OCI-LY7 (cell line): ENCODE measurements at regions not wholly inside any gene's neighbourhood (a gene's known extent, or its start where the extent isn't known, plus 50 kb on each side); places are given as distances from the start of the nearest gene placed in this dataset.

Experiments
- BruUV-seq: library from RNA; stranded (reverse); fragments of 400-500 nt; replicated peaks from 2 replicates; lab custom pipeline; 2021; lab: Mats Ljungman, UMichigan
- CTCF ChIA-PET: fragments of 300-600 bp; sonication (Branson Sonifier 250); formaldehyde crosslinking; loops from one replicate; lab custom pipeline; 2022; ENCODE audit warnings: antibody characterized with exemption; ENCODE audit not compliant: unreplicated experiment; lab: Charles Lee
- POLR2A ChIA-PET: fragments of 300-600 bp; sonication (Branson Sonifier 250); formaldehyde crosslinking; loops from one replicate; lab custom pipeline; 2022; ENCODE audit warnings: antibody characterized with exemption; lab: Charles Lee
- DNase-seq: peaks from one replicate; pipeline ENCODE4 v3.0.0-alpha.2; 2015; ENCODE audit warnings: low spot score
- H2AFZ ChIP-seq: fragments of 200-600 bp; sonication (generic), shearing (Covaris generic); 2 replicates; pipeline ENCODE4 v1.6.1; 2014; ENCODE audit warnings: mild to moderate bottlenecking, antibody characterized with exemption, low read length, moderate library complexity
- H3K27ac ChIP-seq: fragments of 200-600 bp; sonication (generic); 2 replicates; pipeline ENCODE4 v1.5.1; 2014; ENCODE audit warnings: mixed run types, low read depth, mild to moderate bottlenecking, moderate library complexity, low read length, inconsistent platforms; ENCODE audit not compliant: poor library complexity, severe bottlenecking
- H3K36me3 ChIP-seq: fragments of 200-600 bp; sonication (generic); 2 replicates; pipeline ENCODE4 v1.6.1; 2014; ENCODE audit warnings: mild to moderate bottlenecking, antibody characterized with exemption, low read length, moderate library complexity, mixed read lengths; ENCODE audit not compliant: insufficient read depth
- H3K4me1 ChIP-seq: fragments of 200-600 bp; sonication (generic); 2 replicates; pipeline ENCODE4 v1.5.1; 2014; ENCODE audit warnings: mild to moderate bottlenecking, low read length; ENCODE audit not compliant: insufficient read depth, poor library complexity, severe bottlenecking
- H3K4me2 ChIP-seq: fragments of 200-600 bp; sonication (generic); 2 replicates; pipeline ENCODE4 v1.6.1; 2014; ENCODE audit warnings: mild to moderate bottlenecking, low read length
- H3K4me3 ChIP-seq: fragments of 200-600 bp; sonication (generic); 2 replicates; pipeline ENCODE4 v1.5.1; 2014; ENCODE audit warnings: mild to moderate bottlenecking, low read depth, low read length; ENCODE audit not compliant: poor library complexity, severe bottlenecking
- H3K79me2 ChIP-seq: fragments of 200-600 bp; sonication (generic); 2 replicates; pipeline ENCODE4 v1.6.1; 2016; ENCODE audit warnings: low read depth, mild to moderate bottlenecking, low read length, moderate library complexity, mixed read lengths; ENCODE audit not compliant: insufficient read depth
- H3K9me2 ChIP-seq: fragments of 200-600 bp; sonication (generic); 2 replicates; pipeline ENCODE4 v1.6.1; 2016; ENCODE audit warnings: mild to moderate bottlenecking, low read length, mixed read lengths; ENCODE audit not compliant: insufficient read depth
- H3K9me3 ChIP-seq: fragments of 200-600 bp; sonication (generic); 2 replicates; pipeline ENCODE4 v1.6.1; 2014; ENCODE audit warnings: mild to moderate bottlenecking, mixed run types, low read length, mixed read lengths
- H4K20me1 ChIP-seq: fragments of 200-600 bp; sonication (generic); 2 replicates; pipeline ENCODE4 v1.6.1; 2014; ENCODE audit warnings: mild to moderate bottlenecking, antibody characterized with exemption, low read length, moderate library complexity, mixed read lengths; ENCODE audit not compliant: insufficient read depth
- CTCF ChIP-seq: fragments of 200-600 bp; sonication (generic); conservative IDR thresholded peaks from 2 replicates; pipeline ENCODE4 v1.5.1; 2014; ENCODE audit warnings: mild to moderate bottlenecking, antibody characterized with exemption, low read length, moderate library complexity, mixed read lengths
- EZH2phosphoT487 ChIP-seq: fragments of 200-600 bp; sonication (generic); IDR thresholded peaks from 2 replicates; pipeline ENCODE4 v1.6.1; 2018; ENCODE audit warnings: low read depth, borderline replicate concordance, mild to moderate bottlenecking, mixed run types, antibody characterized with exemption, low read length, moderate library complexity, mixed read lengths
- intact Hi-C: fragments of 100-400 bp; cut with micrococcal nuclease; formaldehyde crosslinking; loops from one replicate; pipeline ENCODE4 v1.10.0; 2022; ENCODE audit not compliant: unreplicated experiment

GRCh38 chr12:88251798-88252197 is 109.7 kb downstream of the TMTC3 start:
- H3K9me2 ChIP-seq, result no peaks in the 10 kb centered on the region
- H3K4me3 ChIP-seq, result no peak overlapping the region
- H3K9me3 ChIP-seq, result no peaks in the 10 kb centered on the region
- H3K4me2 ChIP-seq, result no peak overlapping the region
- ChIA-PET CTCF (no interaction called here), POLR2A (no interaction called here)
- intact Hi-C loops, result no loop called here
- no peaks in the 10 kb centered on the region for H4K20me1 ChIP-seq
- DNase-seq, result no peak
- TF ChIP-seq CTCF (no peak), EZH2phosphoT487 (no peak)
- BruUV-seq, result no TSS peak
- H3K36me3 ChIP-seq, result no peaks in the 10 kb centered on the region
- no peaks in the 10 kb centered on the region for H3K4me1 ChIP-seq
- no peak overlapping the region for H3K27ac ChIP-seq
- no peaks in the 10 kb centered on the region for H3K79me2 ChIP-seq
- no peak overlapping the region for H2AFZ ChIP-seq

GRCh38 chr12:88253371-88253978 is 111.4 kb downstream of the TMTC3 start:
- DNase-seq, result no peak
- H3K4me2 ChIP-seq, result no peak overlapping the region
- H3K36me3 ChIP-seq, result no peaks in the 10 kb centered on the region
- intact Hi-C loops, result no loop called here
- POLR2A ChIA-PET, result interaction anchor here (0.7 to 0.8 kb wide), 3 partner anchors 242 to 570 kb away, joined by 3 read pairs; no protein-coding TSS in a partner anchor
- CTCF ChIA-PET, result no interaction called here
- no peak overlapping the region for H2AFZ ChIP-seq
- TF ChIP-seq CTCF (no peak), EZH2phosphoT487 (no peak)
- H3K9me2 ChIP-seq, result no peaks in the 10 kb centered on the region
- no peak overlapping the region for H3K27ac ChIP-seq
- H3K79me2 ChIP-seq, result no peaks in the 10 kb centered on the region
- no peaks in the 10 kb centered on the region for H3K4me1 ChIP-seq
- no peaks in the 10 kb centered on the region for H3K9me3 ChIP-seq
- no peak overlapping the region for H3K4me3 ChIP-seq
- no TSS peak for BruUV-seq
- no peaks in the 10 kb centered on the region for H4K20me1 ChIP-seq

GRCh38 chr12:88255224-88255623 is 113.1 kb downstream of the TMTC3 start:
- Histone ChIP-seq H3K27ac (no peak overlapping the region), H3K36me3 (no peaks in the 10 kb centered on the region), H3K79me2 (no peaks in the 10 kb centered on the region), H3K9me3 (no peaks in the 10 kb centered on the region), H3K4me2 (no peak overlapping the region), H2AFZ (no peak overlapping the region), H3K9me2 (no peaks in the 10 kb centered on the region), H3K4me1 (no peaks in the 10 kb centered on the region), H4K20me1 (no peaks in the 10 kb centered on the region), H3K4me3 (no peak overlapping the region)
- ChIA-PET POLR2A (no interaction called here), CTCF (no interaction called here)
- TF ChIP-seq EZH2phosphoT487, result no peak
- no peak for TF ChIP-seq CTCF
- intact Hi-C loops, result no loop called here
- no peak for DNase-seq
- BruUV-seq, result no TSS peak
